ENCODE measurements at regions not wholly inside any gene's neighbourhood (a gene's known extent, or its start where the extent isn't known, plus 50 kb on each side); places are given as distances from the start of the nearest gene placed in this dataset.
"Not testable (repeated sequence)": the region's sequence is repeated elsewhere in the genome, so short reads cannot be mapped to it uniquely, and the experiment has no call there.

GRCh38 chr5:92222449-92222848 is 839.3 kb upstream of the ARRDC3 start:
- FAIRE-seq, result no peak

- not testable (repeated sequence) for FAIRE-seq
Measured at GRCh38 chr5:92216852-92217251, 833.7 kb upstream of the ARRDC3 start.

GRCh38 chr5:92215116-92215515 is 832.0 kb upstream of the ARRDC3 start:
- FAIRE-seq, result no peak

GRCh38 chr5:92208265-92208664 is 825.1 kb upstream of the ARRDC3 start:
- FAIRE-seq, result no peak

- FAIRE-seq, result no peak
Measured at GRCh38 chr5:92207151-92207550, 824.0 kb upstream of the ARRDC3 start.

GRCh38 chr5:92206681-92207080 is 823.6 kb upstream of the ARRDC3 start:
- FAIRE-seq, result no peak

GRCh38 chr5:92199035-92199434 is 815.9 kb upstream of the ARRDC3 start:
- FAIRE-seq, result not testable (repeated sequence)

GRCh38 chr5:92181656-92182055 is 798.5 kb upstream of the ARRDC3 start:
- FAIRE-seq, result no peak

- FAIRE-seq, result no peak
Measured at GRCh38 chr5:92180391-92180790, 797.3 kb upstream of the ARRDC3 start.

GRCh38 chr5:92179651-92180050 is 796.5 kb upstream of the ARRDC3 start:
- FAIRE-seq, result no peak

GRCh38 chr5:92177926-92178487 is 794.9 kb upstream of the ARRDC3 start:
- FAIRE-seq, result no peak

GRCh38 chr5:92163906-92164305 is 780.8 kb upstream of the ARRDC3 start:
- no peak for FAIRE-seq

- FAIRE-seq, result no peak
Measured at GRCh38 chr5:92147798-92148197, 764.7 kb upstream of the ARRDC3 start.

GRCh38 chr5:92147266-92147665 is 764.1 kb upstream of the ARRDC3 start:
- no peak for FAIRE-seq

GRCh38 chr5:92145852-92146251 is 762.7 kb upstream of the ARRDC3 start:
- FAIRE-seq, result no peak

GRCh38 chr5:92144824-92145223 is 761.7 kb upstream of the ARRDC3 start:
- FAIRE-seq, result no peak

GRCh38 chr5:92132294-92132908 is 749.3 kb upstream of the ARRDC3 start:
- not testable (repeated sequence) for FAIRE-seq

GRCh38 chr5:92126182-92126581 is 743.1 kb upstream of the ARRDC3 start:
- FAIRE-seq, result no peak

GRCh38 chr5:92119110-92119509 is 736.0 kb upstream of the ARRDC3 start:
- FAIRE-seq, result no peak

- FAIRE-seq, result no peak
Measured at GRCh38 chr5:92106808-92107207, 723.7 kb upstream of the ARRDC3 start.

- no peak for FAIRE-seq
Measured at GRCh38 chr5:92104126-92104525, 721.0 kb upstream of the ARRDC3 start.

GRCh38 chr5:92102313-92102712 is 719.2 kb upstream of the ARRDC3 start:
- FAIRE-seq, result no peak

GRCh38 chr5:92092239-92092638 is 709.1 kb upstream of the ARRDC3 start:
- FAIRE-seq, result no peak

GRCh38 chr5:92086059-92086811 is 703.1 kb upstream of the ARRDC3 start:
- no peak for FAIRE-seq
